ENCODE measurements at regions not wholly inside any gene's neighbourhood (a gene's known extent, or its start where the extent isn't known, plus 50 kb on each side); places are given as distances from the start of the nearest gene placed in this dataset.

DNA sequence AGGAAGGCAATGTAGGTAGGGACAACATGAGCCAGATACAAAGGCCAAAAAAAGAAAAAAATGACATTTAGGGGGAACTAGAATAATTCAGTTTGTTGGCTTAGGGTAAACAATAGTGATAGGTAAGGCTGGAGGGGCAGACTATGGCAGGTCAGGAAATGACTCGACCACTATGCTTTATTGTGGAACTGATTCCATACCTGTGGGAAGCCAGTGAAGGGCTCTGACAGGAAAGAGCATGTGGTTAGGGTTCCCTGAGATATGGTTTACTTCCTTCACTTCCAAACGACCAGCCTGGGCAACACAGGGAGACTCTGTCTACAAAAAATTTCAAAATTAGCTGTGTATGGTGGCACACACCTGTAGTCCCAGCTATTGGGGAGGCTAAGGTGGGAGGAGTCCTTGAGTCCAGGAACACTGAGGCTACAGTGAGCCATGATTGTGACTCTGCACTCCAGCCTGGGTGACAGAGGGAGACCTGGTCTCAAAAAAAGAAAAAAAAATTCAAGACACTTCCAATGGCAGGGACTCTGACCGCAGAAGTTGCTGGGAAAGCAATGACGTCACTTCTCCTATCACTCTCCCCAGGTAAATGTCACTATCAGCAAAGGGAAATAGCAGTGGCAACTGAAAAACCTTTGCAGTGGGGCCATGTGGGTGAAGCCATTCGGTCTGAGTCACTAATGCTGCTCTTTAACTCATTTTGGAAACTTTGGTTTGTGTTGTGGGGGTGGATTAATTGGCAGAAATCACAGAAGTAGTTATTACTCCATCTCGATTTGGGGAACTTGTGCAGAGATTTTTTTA lies 192.8 kb upstream of the TSC22D1 start:
- Histone ChIP-seq H3K27ac (no peak overlapping the region), H3K4me1 (no peaks in the 10 kb centered on the region), H3K9me3 (no peaks in the 10 kb centered on the region), H3K4me3 (no peak overlapping the region), H3K4me2 (no peak overlapping the region)
- DNase-seq (ENCODE audit: low read depth in 1 of 2, low spot score in 1 of 2) (no peak), FAIRE-seq (no peak), ATAC-seq (no peak)
- POLR2A ChIA-PET, result no interaction called here
- TF ChIP-seq EHF (CRISPR knock-in tag; IDR thresholded peaks at IDR 0.05) (no peak), RARB (CRISPR knock-in tag; IDR thresholded peaks at IDR 0.05) (no peak), TFCP2L1 (CRISPR knock-in tag; IDR thresholded peaks at IDR 0.05) (no peak), CHD2 (IDR thresholded peaks at IDR 0.05; ENCODE audit: low read length, partially characterized antibody) (no peak), ZC3H11A (IDR thresholded peaks at IDR 0.05) (no peak), TP53 (CRISPR knock-in tag; IDR thresholded peaks at IDR 0.05) (no peak), SMC3 (IDR thresholded peaks at IDR 0.05) (no peak), RFX5 (IDR thresholded peaks at IDR 0.05) (no peak), HDAC2 (IDR thresholded peaks at IDR 0.05) (no peak), MAFK (IDR thresholded peaks at IDR 0.05; ENCODE audit: partially characterized antibody) (no peak), SREBF2 (IDR thresholded peaks at IDR 0.05) (no peak), GATA3 (IDR thresholded peaks at IDR 0.05; ENCODE audit: borderline replicate concordance) (no peak)
- TF ChIP-seq, protein P1, sequence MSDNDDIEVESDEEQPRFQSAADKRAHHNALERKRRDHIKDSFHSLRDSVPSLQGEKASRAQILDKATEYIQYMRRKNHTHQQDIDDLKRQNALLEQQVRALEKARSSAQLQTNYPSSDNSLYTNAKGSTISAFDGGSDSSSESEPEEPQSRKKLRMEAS (IDR thresholded peaks at IDR 0.05), result no peak
- TF ChIP-seq, protein P2, sequence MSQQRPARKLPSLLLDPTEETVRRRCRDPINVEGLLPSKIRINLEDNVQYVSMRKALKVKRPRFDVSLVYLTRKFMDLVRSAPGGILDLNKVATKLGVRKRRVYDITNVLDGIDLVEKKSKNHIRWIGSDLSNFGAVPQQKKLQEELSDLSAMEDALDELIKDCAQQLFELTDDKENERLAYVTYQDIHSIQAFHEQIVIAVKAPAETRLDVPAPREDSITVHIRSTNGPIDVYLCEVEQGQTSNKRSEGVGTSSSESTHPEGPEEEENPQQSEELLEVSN (IDR thresholded peaks at IDR 0.05; ENCODE audit: borderline replicate concordance, low read depth), result no peak
- TF ChIP-seq, protein P3, sequence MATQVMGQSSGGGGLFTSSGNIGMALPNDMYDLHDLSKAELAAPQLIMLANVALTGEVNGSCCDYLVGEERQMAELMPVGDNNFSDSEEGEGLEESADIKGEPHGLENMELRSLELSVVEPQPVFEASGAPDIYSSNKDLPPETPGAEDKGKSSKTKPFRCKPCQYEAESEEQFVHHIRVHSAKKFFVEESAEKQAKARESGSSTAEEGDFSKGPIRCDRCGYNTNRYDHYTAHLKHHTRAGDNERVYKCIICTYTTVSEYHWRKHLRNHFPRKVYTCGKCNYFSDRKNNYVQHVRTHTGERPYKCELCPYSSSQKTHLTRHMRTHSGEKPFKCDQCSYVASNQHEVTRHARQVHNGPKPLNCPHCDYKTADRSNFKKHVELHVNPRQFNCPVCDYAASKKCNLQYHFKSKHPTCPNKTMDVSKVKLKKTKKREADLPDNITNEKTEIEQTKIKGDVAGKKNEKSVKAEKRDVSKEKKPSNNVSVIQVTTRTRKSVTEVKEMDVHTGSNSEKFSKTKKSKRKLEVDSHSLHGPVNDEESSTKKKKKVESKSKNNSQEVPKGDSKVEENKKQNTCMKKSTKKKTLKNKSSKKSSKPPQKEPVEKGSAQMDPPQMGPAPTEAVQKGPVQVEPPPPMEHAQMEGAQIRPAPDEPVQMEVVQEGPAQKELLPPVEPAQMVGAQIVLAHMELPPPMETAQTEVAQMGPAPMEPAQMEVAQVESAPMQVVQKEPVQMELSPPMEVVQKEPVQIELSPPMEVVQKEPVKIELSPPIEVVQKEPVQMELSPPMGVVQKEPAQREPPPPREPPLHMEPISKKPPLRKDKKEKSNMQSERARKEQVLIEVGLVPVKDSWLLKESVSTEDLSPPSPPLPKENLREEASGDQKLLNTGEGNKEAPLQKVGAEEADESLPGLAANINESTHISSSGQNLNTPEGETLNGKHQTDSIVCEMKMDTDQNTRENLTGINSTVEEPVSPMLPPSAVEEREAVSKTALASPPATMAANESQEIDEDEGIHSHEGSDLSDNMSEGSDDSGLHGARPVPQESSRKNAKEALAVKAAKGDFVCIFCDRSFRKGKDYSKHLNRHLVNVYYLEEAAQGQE (IDR thresholded peaks at IDR 0.05), result no peak
- TF ChIP-seq, protein P4, sequence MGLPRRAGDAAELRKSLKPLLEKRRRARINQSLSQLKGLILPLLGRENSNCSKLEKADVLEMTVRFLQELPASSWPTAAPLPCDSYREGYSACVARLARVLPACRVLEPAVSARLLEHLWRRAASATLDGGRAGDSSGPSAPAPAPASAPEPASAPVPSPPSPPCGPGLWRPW (IDR thresholded peaks at IDR 0.05), result no peak
- TF ChIP-seq, protein P5, sequence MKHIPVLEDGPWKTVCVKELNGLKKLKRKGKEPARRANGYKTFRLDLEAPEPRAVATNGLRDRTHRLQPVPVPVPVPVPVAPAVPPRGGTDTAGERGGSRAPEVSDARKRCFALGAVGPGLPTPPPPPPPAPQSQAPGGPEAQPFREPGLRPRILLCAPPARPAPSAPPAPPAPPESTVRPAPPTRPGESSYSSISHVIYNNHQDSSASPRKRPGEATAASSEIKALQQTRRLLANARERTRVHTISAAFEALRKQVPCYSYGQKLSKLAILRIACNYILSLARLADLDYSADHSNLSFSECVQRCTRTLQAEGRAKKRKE (CRISPR knock-in tag; IDR thresholded peaks at IDR 0.05; ENCODE audit: low read depth), result no peak
- TF ChIP-seq, protein P6, sequence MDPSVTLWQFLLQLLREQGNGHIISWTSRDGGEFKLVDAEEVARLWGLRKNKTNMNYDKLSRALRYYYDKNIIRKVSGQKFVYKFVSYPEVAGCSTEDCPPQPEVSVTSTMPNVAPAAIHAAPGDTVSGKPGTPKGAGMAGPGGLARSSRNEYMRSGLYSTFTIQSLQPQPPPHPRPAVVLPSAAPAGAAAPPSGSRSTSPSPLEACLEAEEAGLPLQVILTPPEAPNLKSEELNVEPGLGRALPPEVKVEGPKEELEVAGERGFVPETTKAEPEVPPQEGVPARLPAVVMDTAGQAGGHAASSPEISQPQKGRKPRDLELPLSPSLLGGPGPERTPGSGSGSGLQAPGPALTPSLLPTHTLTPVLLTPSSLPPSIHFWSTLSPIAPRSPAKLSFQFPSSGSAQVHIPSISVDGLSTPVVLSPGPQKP (IDR thresholded peaks at IDR 0.05; ENCODE audit: low read depth, low read length), result no peak
- WGBS (ENCODE audit: missing lambda C conversion rate), result 61% methylated on average over 6 of the region's 6 CpGs
- CTCF ChIA-PET, result no interaction called here

DNA sequence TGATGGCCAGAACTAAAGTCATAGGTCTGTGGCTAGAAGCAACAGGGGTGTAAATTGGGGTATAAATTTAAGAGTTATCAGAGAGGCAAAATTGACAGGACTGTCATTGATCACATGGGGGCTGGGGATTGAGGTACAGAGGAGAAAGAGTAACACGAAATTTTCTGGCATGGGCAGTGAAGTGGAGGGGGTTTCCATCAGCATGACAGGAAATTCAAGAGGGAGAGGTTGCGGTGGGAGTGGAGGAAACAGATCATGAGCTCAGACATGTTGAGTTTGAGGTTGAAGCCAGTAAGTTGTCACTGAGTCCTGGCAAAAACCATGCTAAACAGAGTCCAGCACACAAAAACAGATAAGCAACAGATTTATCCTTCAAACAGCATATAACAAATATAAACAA lies 192.1 kb upstream of the TSC22D1 start:
- no peaks in the 10 kb centered on the region for H3K4me1 ChIP-seq
- WGBS (ENCODE audit: missing lambda C conversion rate), result 50% methylated on average over 2 of the region's 2 CpGs
- CTCF ChIA-PET, result no interaction called here
- no peak for TF ChIP-seq HOXA7 (CRISPR knock-in tag; IDR thresholded peaks at IDR 0.05)
- TF ChIP-seq JUNB (IDR thresholded peaks at IDR 0.05), result no peak
- TF ChIP-seq FOSL2 (IDR thresholded peaks at IDR 0.05), result no peak
- no peak for TF ChIP-seq FOSL2 (CRISPR knock-in tag; IDR thresholded peaks at IDR 0.05)
- TF ChIP-seq MYC (IDR thresholded peaks at IDR 0.05; ENCODE audit: borderline replicate concordance, low read length), result no peak
- no peak for TF ChIP-seq HOXB5 (CRISPR knock-in tag; IDR thresholded peaks at IDR 0.05)
- no peak for TF ChIP-seq EHF (CRISPR knock-in tag; IDR thresholded peaks at IDR 0.05)
- TF ChIP-seq, protein P7, sequence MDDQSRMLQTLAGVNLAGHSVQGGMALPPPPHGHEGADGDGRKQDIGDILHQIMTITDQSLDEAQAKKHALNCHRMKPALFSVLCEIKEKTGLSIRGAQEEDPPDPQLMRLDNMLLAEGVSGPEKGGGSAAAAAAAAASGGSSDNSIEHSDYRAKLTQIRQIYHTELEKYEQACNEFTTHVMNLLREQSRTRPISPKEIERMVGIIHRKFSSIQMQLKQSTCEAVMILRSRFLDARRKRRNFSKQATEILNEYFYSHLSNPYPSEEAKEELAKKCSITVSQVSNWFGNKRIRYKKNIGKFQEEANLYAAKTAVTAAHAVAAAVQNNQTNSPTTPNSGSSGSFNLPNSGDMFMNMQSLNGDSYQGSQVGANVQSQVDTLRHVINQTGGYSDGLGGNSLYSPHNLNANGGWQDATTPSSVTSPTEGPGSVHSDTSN (IDR thresholded peaks at IDR 0.05), result no peak
- no peak for TF ChIP-seq RARB (CRISPR knock-in tag; IDR thresholded peaks at IDR 0.05)
- TF ChIP-seq NFE2L2 (conservative IDR thresholded peaks at IDR 0.05; ENCODE audit: low read length), result no peak
- TF ChIP-seq EHMT2 (IDR thresholded peaks at IDR 0.05; ENCODE audit: low read depth), result no peak
- TF ChIP-seq ESRRA (IDR thresholded peaks at IDR 0.05; ENCODE audit: borderline replicate concordance, low read length), result no peak
- TF ChIP-seq HEYL (CRISPR knock-in tag; IDR thresholded peaks at IDR 0.05), result no peak
- TF ChIP-seq, protein P6 (IDR thresholded peaks at IDR 0.05; ENCODE audit: low read depth, low read length), result no peak

More for the DNA sequence above, 192.1 kb upstream of the TSC22D1 start:
- H3K9me3 ChIP-seq, result no peaks in the 10 kb centered on the region
- no peak for DNase-seq (ENCODE audit: low read depth in 1 of 2, low spot score in 1 of 2)
- no peak for FAIRE-seq
- H3K27ac ChIP-seq, result no peak overlapping the region
- POLR2A ChIA-PET, result no interaction called here
- H3K4me3 ChIP-seq, result no peak overlapping the region
- ATAC-seq, result no peak
- no peak overlapping the region for H3K4me2 ChIP-seq
